Neural cell (in vitro differentiated cells): ENCODE measurements at regions not wholly inside any gene's neighbourhood (a gene's known extent, or its start where the extent isn't known, plus 50 kb on each side); places are given as distances from the start of the nearest gene placed in this dataset.

Experiments
- H2AFZ ChIP-seq: fragments of 200-600, 300-800 bp; sonication (generic), shearing (Covaris generic); 2 replicates; pipeline ENCODE4 v1.6.0; 2014; ENCODE audit warnings: low read depth, mild to moderate bottlenecking, antibody characterized with exemption, low read length, moderate library complexity
- H3F3A ChIP-seq: fragments of 200-600 bp; shearing (Covaris generic); 2 replicates; pipeline ENCODE4 v1.6.1; 2016; ENCODE audit warnings: mild to moderate bottlenecking, moderate library complexity, mixed read lengths, antibody characterized with exemption, low read length; ENCODE audit not compliant: insufficient read depth, poor library complexity, severe bottlenecking
- H3K27ac ChIP-seq: fragments of 200-600, 300-800 bp; sonication (generic), shearing (Covaris generic); 2 replicates; pipeline ENCODE4 v1.5.1; 2014; ENCODE audit warnings: mild to moderate bottlenecking, low read length, moderate library complexity
- H3K27me3 ChIP-seq: fragments of 300-800, 200-600 bp; sonication (generic), shearing (Covaris generic); 2 replicates; pipeline ENCODE4 v1.6.0; 2014; ENCODE audit warnings: mild to moderate bottlenecking, low read depth, low read length, moderate library complexity; ENCODE audit not compliant: insufficient read depth
- H3K36me3 ChIP-seq: fragments of 300-800, 200-600 bp; sonication (generic), shearing (Covaris generic); 2 replicates; pipeline ENCODE4 v1.5.1; 2014; ENCODE audit warnings: mild to moderate bottlenecking, antibody characterized with exemption, low read length, moderate library complexity; ENCODE audit not compliant: insufficient read depth
- H3K4me2 ChIP-seq: fragments of 300-800, 200-600 bp; sonication (generic), shearing (Covaris generic); 2 replicates; pipeline ENCODE4 v1.6.0; 2014; ENCODE audit warnings: mild to moderate bottlenecking, low read length
- H3K4me3 ChIP-seq: fragments of 300-800, 200-600 bp; sonication (generic), shearing (Covaris generic); 2 replicates; pipeline ENCODE4 v1.5.1; 2014; ENCODE audit warnings: mild to moderate bottlenecking, low read length, moderate library complexity
- H3K79me2 ChIP-seq: fragments of 200-600 bp; shearing (Covaris generic); replicated peaks from 2 replicates; pipeline ENCODE4 v1.6.0; 2014; ENCODE audit warnings: mild to moderate bottlenecking, low read length, moderate library complexity; ENCODE audit not compliant: insufficient read depth
- H3K9ac ChIP-seq: fragments of 300-800, 200-600 bp; sonication (generic), shearing (Covaris generic); 2 replicates; pipeline ENCODE4 v1.6.1; 2016; ENCODE audit warnings: mild to moderate bottlenecking, low read length, mixed read lengths
- H3K9me2 ChIP-seq: fragments of 200-600 bp; shearing (Covaris generic); 2 replicates; pipeline ENCODE4 v1.6.1; 2016; ENCODE audit warnings: mild to moderate bottlenecking, low read length, mixed read lengths; ENCODE audit not compliant: insufficient read depth
- H3K9me3 ChIP-seq: fragments of 200-600, 300-800 bp; sonication (generic), shearing (Covaris generic); 2 replicates; pipeline ENCODE4 v1.6.1; 2016; ENCODE audit warnings: mild to moderate bottlenecking, mixed run types, low read length, moderate library complexity, mixed read lengths
- H4K20me1 ChIP-seq: fragments of 200-600 bp; shearing (Covaris generic); 2 replicates; pipeline ENCODE4 v1.6.1; 2016; ENCODE audit warnings: mild to moderate bottlenecking, mixed run types; ENCODE audit not compliant: insufficient read depth
- CTCF ChIP-seq: fragments of 450-650 bp; IDR thresholded peaks from 2 replicates; pipeline ENCODE4 v1.5.1; 2014; ENCODE audit warnings: antibody characterized with exemption, mild to moderate bottlenecking, moderate library complexity; ENCODE audit not compliant: poor library complexity, severe bottlenecking
- EP300 ChIP-seq: fragments of 450-650 bp; conservative IDR thresholded peaks from 2 replicates; pipeline ENCODE4 v1.6.1; 2014; ENCODE audit warnings: antibody characterized with exemption, mild to moderate bottlenecking, moderate library complexity; ENCODE audit not compliant: poor library complexity, severe bottlenecking
- EZH2 ChIP-seq: fragments of 200-600, 300-800 bp; shearing (Covaris generic), sonication (generic); IDR thresholded peaks from 2 replicates; pipeline ENCODE4 v1.6.1; 2014; ENCODE audit warnings: antibody characterized with exemption, low read length, borderline replicate concordance, mild to moderate bottlenecking; ENCODE audit not compliant: insufficient read depth, poor library complexity, severe bottlenecking
- MXI1 ChIP-seq: fragments of 450-650 bp; conservative IDR thresholded peaks from 2 replicates; pipeline ENCODE4 v1.6.1; 2014; ENCODE audit warnings: antibody characterized with exemption, mild to moderate bottlenecking; ENCODE audit not compliant: poor library complexity, severe bottlenecking
- POLR2AphosphoS5 ChIP-seq: IDR thresholded peaks from 2 replicates; pipeline ENCODE4 v1.6.1; 2012
- RAD21 ChIP-seq: fragments of 450-650 bp; conservative IDR thresholded peaks from 2 replicates; pipeline ENCODE4 v1.6.1; 2014; ENCODE audit warnings: antibody characterized with exemption, mild to moderate bottlenecking, moderate library complexity
- SMC3 ChIP-seq: fragments of 450-650 bp; conservative IDR thresholded peaks from 2 replicates; pipeline ENCODE4 v1.6.1; 2014; ENCODE audit warnings: antibody characterized with exemption, mild to moderate bottlenecking, moderate library complexity; ENCODE audit not compliant: poor library complexity
- TAF1 ChIP-seq: IDR thresholded peaks from 2 replicates; pipeline ENCODE4 v1.6.1; 2012; ENCODE audit warnings: low read depth
- TF ChIP-seq, protein P1 (sequence below): IDR thresholded peaks from 2 replicates; pipeline ENCODE4 v1.6.1; 2012; ENCODE audit warnings: borderline replicate concordance

DNA sequence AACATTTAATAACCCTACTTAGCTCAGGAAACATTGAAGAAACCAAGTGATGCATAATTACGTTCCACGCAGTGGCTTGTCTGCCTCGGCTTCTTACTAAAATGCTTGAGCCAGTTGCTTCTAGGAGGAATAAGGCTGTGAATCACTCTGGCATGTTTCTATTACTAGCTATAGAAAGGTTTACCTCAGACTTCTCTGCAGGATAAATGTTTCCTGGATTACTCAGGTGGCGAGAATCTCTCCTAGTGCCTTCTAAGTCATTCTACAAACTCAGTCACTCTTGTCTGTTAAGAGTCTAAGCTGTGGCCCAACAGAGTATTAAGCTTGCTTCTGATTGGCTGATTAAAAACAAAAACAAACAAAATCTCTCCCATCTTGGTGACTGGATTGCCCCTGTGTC lies 92.0 kb upstream of the RALGPS2 start:
- Histone ChIP-seq H3F3A (no peaks in the 10 kb centered on the region), H3K9ac (no peak overlapping the region), H3K4me3 (no peak overlapping the region), H3K27me3 (no peaks in the 10 kb centered on the region), H3K9me3 (no peaks in the 10 kb centered on the region), H3K9me2 (no peaks in the 10 kb centered on the region), H3K4me2 (no peak overlapping the region), H4K20me1 (no peaks in the 10 kb centered on the region), H3K36me3 (no peaks in the 10 kb centered on the region), H3K27ac (no peak overlapping the region), H3K79me2 (no peaks in the 10 kb centered on the region), H2AFZ (no peak overlapping the region)
- TF ChIP-seq TAF1 (no peak), MXI1 (no peak), EP300 (no peak), EZH2 (no peak), CTCF (no peak), SMC3 (no peak), RAD21 (no peak), POLR2AphosphoS5 (no peak)
- TF ChIP-seq, protein P1, sequence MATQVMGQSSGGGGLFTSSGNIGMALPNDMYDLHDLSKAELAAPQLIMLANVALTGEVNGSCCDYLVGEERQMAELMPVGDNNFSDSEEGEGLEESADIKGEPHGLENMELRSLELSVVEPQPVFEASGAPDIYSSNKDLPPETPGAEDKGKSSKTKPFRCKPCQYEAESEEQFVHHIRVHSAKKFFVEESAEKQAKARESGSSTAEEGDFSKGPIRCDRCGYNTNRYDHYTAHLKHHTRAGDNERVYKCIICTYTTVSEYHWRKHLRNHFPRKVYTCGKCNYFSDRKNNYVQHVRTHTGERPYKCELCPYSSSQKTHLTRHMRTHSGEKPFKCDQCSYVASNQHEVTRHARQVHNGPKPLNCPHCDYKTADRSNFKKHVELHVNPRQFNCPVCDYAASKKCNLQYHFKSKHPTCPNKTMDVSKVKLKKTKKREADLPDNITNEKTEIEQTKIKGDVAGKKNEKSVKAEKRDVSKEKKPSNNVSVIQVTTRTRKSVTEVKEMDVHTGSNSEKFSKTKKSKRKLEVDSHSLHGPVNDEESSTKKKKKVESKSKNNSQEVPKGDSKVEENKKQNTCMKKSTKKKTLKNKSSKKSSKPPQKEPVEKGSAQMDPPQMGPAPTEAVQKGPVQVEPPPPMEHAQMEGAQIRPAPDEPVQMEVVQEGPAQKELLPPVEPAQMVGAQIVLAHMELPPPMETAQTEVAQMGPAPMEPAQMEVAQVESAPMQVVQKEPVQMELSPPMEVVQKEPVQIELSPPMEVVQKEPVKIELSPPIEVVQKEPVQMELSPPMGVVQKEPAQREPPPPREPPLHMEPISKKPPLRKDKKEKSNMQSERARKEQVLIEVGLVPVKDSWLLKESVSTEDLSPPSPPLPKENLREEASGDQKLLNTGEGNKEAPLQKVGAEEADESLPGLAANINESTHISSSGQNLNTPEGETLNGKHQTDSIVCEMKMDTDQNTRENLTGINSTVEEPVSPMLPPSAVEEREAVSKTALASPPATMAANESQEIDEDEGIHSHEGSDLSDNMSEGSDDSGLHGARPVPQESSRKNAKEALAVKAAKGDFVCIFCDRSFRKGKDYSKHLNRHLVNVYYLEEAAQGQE = no peak

DNA sequence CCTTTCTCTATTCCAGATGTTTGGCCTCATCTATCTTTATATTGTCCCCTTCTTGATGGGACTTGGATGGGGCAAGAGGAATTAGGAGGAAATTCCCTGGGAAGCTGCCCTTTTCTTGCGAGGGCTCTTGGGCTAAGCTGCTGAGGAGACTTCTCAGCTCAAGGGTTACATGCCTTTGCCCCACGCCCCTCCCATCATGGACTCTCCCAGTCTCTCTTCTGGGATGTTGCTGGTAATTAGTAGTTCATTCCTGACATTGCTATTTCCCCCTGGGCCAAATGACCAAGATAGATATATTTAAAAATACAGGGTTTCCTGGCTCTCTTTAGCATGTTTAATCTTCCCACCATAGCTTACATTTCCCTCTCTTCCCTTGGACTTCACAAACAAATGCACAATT lies 90.6 kb upstream of the RALGPS2 start:
- H3K27ac ChIP-seq = no peak overlapping the region
- TF ChIP-seq EZH2 = no peak
- TF ChIP-seq POLR2AphosphoS5 = no peak
- no peak for TF ChIP-seq EP300
- TF ChIP-seq SMC3 = no peak
- no peak for TF ChIP-seq MXI1
- TF ChIP-seq TAF1 = no peak
- TF ChIP-seq CTCF = no peak
- TF ChIP-seq RAD21 = no peak
- TF ChIP-seq, protein P1 = no peak
- no peak overlapping the region for H3K9ac ChIP-seq
- H3K9me2 ChIP-seq = no peaks in the 10 kb centered on the region
- no peaks in the 10 kb centered on the region for H3K36me3 ChIP-seq
- no peaks in the 10 kb centered on the region for H3K27me3 ChIP-seq
- no peak overlapping the region for H3K4me2 ChIP-seq
- H3F3A ChIP-seq = no peaks in the 10 kb centered on the region
- no peaks in the 10 kb centered on the region for H4K20me1 ChIP-seq
- H2AFZ ChIP-seq = no peak overlapping the region
- H3K4me3 ChIP-seq = no peak overlapping the region
- H3K79me2 ChIP-seq = no peaks in the 10 kb centered on the region
- no peaks in the 10 kb centered on the region for H3K9me3 ChIP-seq
